ENCODE measurements at regions not wholly inside any gene's neighbourhood (a gene's known extent, or its start where the extent isn't known, plus 50 kb on each side); places are given as distances from the start of the nearest gene placed in this dataset.
"Not testable (repeated sequence)": the region's sequence is repeated elsewhere in the genome, so short reads cannot be mapped to it uniquely, and the experiment has no call there.

DNA sequence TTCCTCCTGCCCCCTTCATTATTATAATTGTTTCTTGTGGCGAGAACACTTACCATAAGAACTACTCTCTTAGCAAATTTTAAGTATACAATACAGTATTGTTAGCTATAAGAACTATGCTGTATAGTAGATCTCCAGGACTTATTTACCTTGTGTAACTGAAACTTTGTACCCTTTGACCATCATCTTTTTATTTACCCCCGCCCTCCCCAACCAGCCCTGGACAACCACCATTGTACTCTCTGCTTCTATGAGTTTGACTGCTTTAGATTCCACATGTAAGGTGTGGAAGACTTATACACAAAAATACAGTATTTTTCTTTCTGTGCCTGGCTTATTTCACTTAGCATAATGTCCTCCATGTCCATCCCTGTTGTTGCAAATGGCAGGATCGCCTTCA, 161.1 kb downstream of the PHF8 start:
- DNase-seq: no peak

DNA sequence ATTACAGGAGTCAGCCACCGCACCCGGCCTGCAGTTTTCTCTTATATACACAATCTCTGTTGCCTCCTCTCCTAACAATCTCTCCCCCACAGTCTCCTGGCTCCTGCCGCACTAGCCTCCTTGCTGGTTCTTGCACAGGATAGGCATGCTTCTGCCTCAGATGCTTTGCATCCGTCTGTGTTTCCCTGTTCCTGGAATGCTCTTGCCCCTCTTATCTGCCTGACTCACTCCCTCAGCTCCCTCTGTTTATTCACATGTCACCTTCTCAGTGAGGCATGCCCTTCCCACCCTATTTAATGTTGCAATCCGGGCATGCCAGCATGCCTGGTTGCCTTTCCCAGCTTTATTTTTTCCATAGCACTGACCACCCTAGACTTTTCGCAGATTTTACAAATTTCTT, 161.9 kb downstream of the PHF8 start:
- no peak for DNase-seq

DNA sequence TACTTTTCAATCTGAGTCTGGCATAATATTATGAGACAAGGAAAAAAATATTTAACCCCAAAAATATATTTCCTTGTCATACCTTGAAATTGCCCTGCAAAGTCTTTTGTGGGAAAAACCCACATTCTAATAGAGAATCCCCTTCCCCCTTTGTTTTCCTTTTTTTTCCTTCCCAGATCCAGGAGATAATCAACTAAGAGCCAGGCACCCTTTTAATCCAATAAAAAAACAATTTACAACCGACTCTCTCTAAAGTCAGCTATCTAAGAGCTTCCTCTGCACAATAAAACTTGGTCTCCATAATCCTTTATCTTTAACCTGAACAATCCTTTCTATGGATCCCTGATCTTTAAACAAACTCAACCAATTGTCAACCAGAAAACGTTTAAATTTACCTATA, 163.5 kb downstream of the PHF8 start:
- DNase-seq: not testable (repeated sequence)

DNA sequence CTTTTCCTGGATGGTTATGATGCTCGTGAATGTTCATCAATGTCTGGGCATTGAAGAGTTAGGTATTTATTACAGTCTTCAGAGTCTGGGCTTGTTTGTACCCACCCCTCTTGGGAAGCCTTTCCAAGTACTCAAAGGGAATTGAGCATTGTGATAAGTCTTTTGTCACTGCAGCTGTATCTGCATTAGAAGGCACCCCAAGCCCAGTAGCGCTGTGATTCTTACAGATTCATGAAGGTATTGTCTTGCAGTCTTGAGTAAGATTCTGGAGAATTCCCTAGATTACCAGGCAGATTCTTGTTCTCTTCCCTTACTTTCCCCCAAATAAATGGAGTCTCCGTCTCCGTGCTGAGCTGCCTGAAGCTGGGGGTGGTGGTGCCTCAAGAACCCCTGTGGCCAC, 173.4 kb upstream of the HUWE1 start:
- no peak for DNase-seq

DNA sequence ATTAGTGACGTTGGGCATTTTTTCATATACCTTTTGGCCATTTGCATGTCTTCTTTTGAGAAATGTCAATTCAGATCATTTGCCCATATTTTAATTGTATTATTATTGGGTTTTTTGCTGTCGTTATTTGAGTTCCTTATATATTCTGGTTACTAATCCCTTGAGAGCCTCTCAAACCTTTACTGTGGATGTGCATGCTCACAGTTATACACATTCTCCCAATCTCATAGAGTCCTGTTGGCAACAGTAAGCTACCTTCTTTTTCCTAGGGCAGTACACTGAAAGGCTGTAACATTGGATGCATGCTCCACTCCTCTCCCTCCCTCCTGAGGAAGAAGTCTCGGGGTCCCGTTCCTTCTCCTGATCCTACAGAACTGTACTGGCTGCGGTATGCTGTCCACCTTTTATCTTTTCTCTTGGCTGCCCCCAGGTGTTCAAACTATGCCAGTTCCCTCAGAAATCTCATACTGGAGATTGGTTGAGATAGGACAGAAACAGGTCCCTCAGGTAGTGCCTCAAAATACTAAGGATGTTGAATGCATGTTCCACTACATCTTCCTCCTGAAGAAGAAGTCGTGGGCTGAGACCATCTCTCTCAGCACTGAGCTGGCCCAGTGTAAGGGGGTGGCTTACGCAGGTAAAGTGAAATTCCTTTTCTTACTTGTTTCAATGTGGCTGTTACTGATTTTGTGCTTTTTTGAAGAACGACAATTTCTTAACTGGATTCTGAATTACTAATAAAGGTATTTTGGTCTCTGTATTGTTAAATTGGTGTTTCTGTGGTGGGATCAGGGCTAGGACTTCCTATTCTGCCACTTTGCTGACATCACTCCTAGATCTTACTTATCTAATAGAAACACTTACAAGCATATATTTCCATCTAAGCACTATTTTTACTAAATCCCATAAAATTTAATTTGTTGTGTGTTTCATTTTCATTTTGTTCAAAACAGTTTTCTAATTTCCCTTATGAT, 145.4 kb upstream of the HUWE1 start:
- peak; percentile 7 to 43 for DNase-seq

DNA sequence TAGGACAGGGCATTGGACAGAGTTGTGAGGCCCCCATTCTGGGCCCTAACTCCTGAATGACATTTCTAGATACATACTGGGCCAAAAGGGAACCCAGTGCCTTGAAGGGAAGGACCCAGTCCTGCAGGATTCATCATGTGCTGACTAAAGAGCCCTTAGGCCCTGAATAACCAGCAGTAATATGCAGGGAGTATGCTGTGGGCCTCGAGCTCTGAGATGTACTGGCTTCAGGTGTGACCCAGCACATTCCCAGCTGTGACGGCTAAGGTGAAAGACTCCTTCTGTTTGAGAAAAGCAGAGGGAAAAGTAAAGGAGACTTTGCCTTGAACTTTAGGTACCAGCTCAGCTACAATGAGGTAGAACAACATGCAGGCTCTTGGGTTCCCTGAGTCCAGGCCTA, 138.2 kb upstream of the HUWE1 start:
- no peak for DNase-seq

DNA sequence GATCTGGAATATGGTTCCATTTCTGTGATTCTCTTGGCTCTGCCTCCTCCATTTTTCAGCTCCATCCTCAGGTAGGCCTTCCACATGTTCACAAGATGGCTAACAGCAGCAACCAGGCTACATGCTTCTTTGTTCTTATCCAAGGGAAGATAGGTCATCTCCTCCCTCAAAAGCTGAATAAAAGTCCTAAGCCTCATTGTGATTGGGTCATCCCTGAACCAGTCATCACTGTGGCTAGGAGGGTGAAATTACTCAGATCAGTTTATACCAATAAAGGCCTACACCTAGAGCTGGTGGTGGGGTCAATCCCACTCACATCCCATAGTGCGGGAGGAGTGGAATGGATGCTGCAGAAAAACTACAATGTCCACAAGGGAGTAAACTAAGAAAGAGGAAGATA, 131.6 kb upstream of the HUWE1 start:
- not testable (repeated sequence) for DNase-seq

DNA sequence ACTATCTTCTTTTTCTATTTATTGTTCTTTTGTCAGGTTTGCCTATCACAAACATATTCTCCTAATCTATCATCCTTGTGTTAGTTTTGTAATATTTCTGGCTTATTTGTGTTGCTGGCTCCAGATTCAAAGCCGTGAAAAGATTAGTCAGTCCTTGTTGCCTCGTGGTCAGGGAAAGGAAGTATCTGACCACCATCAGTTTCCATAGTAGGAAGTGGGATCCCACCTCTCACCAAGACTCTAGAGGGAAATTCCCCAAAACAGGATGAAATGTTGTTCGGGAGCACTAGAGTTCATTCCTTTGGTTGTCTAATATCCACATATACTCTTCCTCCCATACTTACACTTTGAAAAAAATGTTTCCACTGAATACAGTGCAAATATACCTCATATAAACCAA, 131.0 kb upstream of the HUWE1 start:
- no peak for DNase-seq

DNA sequence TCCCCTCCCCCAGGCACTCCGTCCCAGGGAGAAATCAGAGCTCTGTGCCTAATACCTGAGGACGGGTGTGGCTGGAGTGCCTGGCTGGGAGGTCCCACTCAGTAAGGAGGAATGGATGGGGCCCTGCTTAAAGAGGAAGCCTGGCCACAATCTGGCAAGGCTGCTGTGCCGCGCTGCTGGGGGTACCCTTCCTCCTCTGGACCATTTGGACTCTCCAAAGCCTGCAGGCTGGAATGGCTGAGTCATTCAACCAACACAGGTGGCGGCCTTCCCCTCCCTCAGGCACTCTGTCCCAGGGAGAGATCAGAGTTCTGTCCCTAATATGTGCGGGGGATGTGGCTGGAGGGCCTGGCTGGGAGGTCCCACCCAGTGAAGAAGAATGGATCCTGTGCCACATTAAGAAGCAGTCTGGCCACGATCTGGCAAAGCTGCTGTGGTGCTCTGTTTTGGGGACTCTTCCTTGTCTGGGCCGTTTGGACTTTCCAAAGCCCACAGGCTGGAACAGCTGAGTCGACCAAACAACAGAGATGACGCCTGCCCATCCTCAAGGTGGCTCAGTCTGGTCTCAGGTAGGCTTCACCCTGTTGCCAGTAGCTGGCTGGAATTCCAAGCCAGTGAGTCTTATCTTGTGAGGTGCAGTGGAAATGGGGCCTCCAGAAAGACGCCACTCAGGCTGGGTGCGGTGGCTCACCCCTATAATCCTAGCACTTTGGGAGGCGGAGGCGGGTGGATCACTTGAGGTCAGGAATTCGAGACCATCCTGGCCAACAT, 127.3 kb upstream of the HUWE1 start:
- no peak for DNase-seq

DNA sequence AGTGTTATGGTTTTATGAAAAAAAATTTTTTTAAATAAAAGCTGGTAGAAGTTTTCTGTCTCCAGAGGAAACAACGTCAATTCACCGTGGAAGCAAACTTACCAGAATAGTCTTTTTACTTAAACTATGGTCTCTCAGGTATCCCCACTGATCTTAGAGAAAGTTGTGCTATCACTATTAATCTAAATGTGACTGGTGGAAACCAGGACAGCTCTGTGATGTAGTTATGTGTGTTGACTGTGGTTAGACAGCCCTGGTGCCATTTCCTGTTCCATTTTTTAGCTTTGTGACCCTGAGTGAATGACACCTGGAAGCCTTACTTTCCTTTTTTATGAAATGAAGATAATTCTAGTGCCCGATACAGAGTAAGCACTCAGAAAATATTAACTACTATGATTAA, 111.8 kb upstream of the HUWE1 start:
- DNase-seq: no peak

DNA sequence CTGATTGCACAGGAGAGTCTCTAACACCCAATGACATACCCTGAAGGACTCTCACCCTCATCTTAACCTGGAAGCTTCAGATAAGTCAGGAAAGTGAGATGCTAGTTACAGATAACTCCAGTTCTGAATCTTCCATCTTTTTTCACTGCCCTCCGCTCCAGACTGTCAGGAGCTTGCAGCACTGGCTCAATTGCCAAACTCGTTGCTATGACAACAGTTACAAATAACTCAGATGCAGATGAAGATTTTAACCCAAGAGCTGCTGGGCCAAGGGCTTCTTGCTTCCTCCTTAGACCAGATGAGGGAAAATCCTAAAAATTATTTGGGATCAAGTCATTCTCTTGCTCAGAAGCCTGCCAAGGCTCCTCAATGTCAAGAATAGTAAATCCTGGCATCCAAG, 109.1 kb upstream of the HUWE1 start:
- peak in 1 of 2 donors; percentile 1 for DNase-seq

DNA sequence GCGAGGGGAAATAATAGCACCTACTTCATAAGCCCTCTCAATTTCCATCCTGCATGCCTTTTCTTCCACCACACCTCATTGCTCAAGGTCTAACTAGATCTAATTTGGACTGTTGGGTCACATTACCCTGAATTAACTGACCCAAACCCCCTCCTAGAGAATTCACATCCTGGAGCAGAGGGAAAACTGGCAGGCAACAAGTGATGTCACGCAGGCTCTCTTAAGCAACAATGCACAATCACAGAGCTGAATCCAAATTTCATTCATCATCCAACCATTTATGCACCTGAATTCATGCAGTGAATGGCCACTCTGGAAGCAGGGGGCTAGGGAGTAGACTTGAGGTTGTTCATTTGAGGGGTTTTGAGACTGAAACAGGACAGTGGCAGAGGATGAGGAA, 107.7 kb upstream of the HUWE1 start:
- no peak for DNase-seq

DNA sequence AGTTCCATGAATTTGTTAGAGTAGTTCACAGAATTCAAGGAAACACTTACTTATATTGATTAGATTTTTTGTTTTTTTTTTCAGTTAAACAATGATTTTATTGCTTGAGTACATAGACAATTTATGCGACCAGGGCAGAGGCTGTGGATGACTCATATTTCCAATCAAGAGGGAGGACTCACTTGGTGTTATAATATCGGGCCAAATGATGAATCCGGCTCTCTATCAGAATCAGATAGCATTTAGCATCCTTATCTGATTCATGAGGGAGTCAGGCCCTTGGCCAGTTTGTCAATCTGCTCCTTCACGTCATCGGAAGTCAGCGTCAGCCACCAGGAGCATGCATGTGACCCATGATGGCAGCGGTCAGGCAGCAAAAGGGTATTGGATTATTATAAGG, 82.3 kb upstream of the HUWE1 start:
- no peak for DNase-seq

DNA sequence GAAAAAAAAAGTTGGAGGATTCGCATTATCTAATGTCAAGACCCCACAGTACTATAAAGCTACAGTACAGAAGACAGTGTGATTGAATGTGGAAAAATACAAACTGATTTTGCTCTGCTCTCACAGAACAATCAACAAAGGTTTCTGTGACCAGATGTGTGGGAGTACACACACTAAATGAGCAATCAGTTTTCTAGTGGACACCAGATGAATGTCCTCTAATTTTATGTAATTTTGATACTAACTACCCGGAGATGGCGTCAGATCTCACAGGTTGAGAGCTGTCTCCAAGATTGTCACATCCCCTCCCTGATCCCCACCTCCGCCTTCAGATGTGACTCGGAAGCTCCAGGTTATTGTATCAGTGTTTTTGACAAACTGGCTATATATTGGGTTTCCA, 81.9 kb upstream of the HUWE1 start:
- DNase-seq: no peak

DNA sequence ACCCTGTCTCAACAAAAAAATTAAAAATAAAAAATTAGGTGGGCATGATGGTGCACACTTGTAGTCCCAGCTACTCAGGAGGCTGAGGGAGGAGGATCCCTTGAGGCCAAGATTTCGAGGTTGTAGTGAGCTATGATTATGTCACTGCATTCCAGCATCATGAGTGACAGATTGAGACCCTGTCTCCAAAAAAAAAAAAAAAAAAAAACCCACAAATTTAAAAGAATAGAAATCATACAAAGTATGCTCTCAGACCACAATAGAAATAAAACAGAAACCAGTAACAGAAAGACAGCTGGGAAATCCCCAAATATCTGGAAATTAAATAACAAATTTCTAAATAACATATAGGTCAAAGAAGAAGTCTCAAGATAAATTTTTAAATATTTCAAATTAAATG, 81.0 kb upstream of the HUWE1 start:
- DNase-seq: no peak

DNA sequence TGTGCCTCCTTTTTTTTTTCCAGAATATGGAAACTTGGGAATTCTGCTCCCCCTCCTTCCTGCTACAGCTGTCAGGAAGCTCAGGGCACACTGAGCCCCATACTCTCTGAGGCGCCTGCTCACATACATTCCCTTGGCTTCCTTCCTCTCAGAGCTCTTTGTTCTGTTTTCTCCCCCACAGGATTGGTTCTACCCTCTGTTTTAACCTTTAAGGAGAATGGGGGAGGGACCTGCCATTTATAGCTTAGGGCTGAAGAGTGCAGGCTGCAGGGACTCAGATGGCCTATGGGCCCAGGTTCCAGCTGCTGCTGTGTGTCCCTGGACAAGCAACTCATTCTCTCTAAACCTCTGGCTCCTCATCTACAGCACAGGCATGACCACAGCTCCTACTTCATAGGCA, 70.7 kb upstream of the HUWE1 start:
- DNase-seq: not testable (repeated sequence)

DNA sequence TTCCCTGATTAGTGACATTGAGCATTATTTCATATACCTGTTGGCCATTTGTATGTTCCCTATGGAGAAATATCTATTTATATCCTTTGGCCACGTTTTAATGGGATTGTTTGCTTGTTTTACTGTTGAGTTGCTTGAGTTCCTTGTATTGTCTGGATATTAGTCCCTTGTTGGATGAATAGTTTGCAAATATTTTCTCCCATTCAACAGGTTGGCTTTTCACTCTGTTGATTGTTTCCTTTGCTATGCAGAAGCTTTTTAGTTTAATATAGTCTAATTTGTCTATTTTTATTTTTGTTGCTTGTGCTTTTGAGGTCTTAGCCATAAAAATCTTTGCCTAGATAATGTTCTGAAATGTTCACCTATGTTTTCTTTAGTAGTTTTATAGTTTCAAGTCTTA, 60.2 kb upstream of the HUWE1 start:
- DNase-seq: no peak

DNA sequence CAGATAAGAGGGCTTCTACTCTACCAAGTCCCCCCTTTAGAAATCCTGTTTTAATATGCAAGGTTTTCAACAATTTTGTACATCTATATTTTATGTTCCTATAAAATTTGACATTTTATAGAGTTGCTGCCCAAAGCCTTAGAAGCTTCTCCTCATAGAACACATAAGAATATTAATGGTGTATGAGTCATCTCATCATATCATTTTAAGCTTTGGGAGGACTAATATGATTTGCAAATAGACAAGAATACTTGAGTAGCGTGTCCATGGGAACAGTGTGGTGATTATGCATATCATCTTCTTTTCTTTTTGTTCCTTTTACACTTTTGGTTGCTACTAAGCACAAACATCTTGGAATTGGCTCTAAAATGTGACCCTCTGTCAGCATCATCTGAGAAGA, 56.7 kb upstream of the HUWE1 start:
- DNase-seq: no peak

DNA sequence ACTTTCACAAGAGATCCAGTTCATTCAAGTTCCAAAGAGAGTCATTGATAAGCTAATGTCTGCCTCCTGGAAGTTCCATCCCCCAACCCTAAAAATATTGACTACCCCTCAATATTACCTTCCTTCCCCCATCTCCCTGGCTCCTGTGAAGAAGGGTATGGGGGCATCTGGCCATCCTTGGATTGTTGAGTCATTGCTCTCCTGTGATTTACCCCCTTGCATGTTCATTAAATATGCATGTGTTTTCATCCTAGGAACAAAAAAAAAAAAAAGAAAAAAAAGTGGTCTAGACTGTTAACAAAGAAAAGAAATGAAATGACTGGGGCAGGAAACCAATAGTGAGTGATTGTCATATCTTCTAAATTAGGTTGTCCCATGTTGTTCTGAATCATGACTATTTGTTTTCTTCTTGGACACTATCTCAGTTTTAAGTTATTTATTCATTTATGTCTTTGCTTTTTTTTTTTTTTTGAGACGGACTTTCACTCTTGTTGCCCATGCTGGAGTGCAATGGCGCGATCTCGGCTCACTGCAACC, 51.9 kb upstream of the HUWE1 start:
- DNase-seq: no peak

All from inflammatory macrophage treated with lipopolysaccharide for 1 hour (primary cell).